ENCODE measurements at regions not wholly inside any gene's neighbourhood (a gene's known extent, or its start where the extent isn't known, plus 50 kb on each side); places are given as distances from the start of the nearest gene placed in this dataset.

GRCh38 chrX:79094075-79094832 lies 50.2 kb upstream of the GPR174 start:
- H3K4me3 ChIP-seq, result no peak overlapping the region
- H3K27me3 ChIP-seq (ENCODE audit: low read depth), result no peaks in the 10 kb centered on the region
- H3K36me3 ChIP-seq, result no peaks in the 10 kb centered on the region
- no peak for TF ChIP-seq CTCF (IDR thresholded peaks at IDR 0.05)
- intact Hi-C loops (cut with DNase I), result no loop called here
- H3K27ac ChIP-seq, result no peak overlapping the region
- ATAC-seq (no peak), DNase-seq (no peak)
- no peaks in the 10 kb centered on the region for H3K4me1 ChIP-seq
- no peaks in the 10 kb centered on the region for H3K9me3 ChIP-seq

Data from lower lobe of right lung (tissue), 2 donors.